Suprapubic skin (tissue), 4 donors: ENCODE measurements at regions not wholly inside any gene's neighbourhood (a gene's known extent, or its start where the extent isn't known, plus 50 kb on each side); places are given as distances from the start of the nearest gene placed in this dataset.
"Not testable (repeated sequence)": the region's sequence is repeated elsewhere in the genome, so short reads cannot be mapped to it uniquely, and the experiment has no call there.

Source experiments
- DNase-seq, 2 donors: peaks; one replicate each; pipeline ENCODE4 v3.0.0-alpha.2; 2019; ENCODE audit warnings: low spot score in 2 of 2
- H3K27ac ChIP-seq: fragments of 200-600 bp; sonication (generic); one replicate; pipeline ENCODE4 v1.5.1; 2019
- H3K27me3 ChIP-seq: fragments of 200-600 bp; sonication (generic); one replicate; pipeline ENCODE4 v1.5.1; 2019
- H3K36me3 ChIP-seq: fragments of 200-600 bp; sonication (generic); one replicate; pipeline ENCODE4 v1.5.1; 2019
- H3K4me1 ChIP-seq: fragments of 200-600 bp; sonication (generic); one replicate; pipeline ENCODE4 v1.5.1; 2019
- H3K4me3 ChIP-seq: fragments of 200-600 bp; sonication (generic); one replicate; pipeline ENCODE4 v1.5.1; 2019; ENCODE audit warnings: mild to moderate bottlenecking
- H3K9me3 ChIP-seq: fragments of 200-600 bp; sonication (generic); one replicate; pipeline ENCODE4 v1.5.1; 2019
- CTCF ChIP-seq, 2 donors: fragments of 200-600 bp in 1 of 2; fragments of 450-650 bp in 1 of 2; sonication (generic) in 1 of 2; IDR thresholded peaks; one replicate each; pipeline ENCODE4 v1.5.1; 2016 to 2019; ENCODE audit warnings: antibody characterized with exemption in 2 of 2, mild to moderate bottlenecking in 1 of 2, moderate library complexity in 1 of 2
- EP300 ChIP-seq: sonication (generic); formaldehyde crosslinking; IDR thresholded peaks from one replicate; pipeline ENCODE4 v1.6.1; 2017; ENCODE audit warnings: antibody characterized with exemption
- POLR2A ChIP-seq, 2 donors: fragments of 450-650 bp; IDR thresholded peaks; one replicate each; pipeline ENCODE4 v1.6.1; 2017; ENCODE audit warnings: antibody characterized with exemption in 2 of 2, mild to moderate bottlenecking in 2 of 2, moderate library complexity in 2 of 2
- POLR2AphosphoS5 ChIP-seq, 3 donors: sonication (generic); formaldehyde crosslinking; IDR thresholded peaks; one replicate each; pipeline ENCODE4 v1.6.1; 2017; ENCODE audit warnings: antibody characterized with exemption in 3 of 3
- WGBS: methylation state at CpG from one replicate; pipeline ENCODE4 v1.1.5; 2018; 5-methylcytosine and 5-hydroxymethylcytosine counted together

GRCh38 chr2:129831018-129831417, 148.4 kb upstream of the RAB6C start:
- Histone ChIP-seq H3K9me3 (no peaks in the 10 kb centered on the region), H3K27ac (no peak overlapping the region), H3K4me1 (no peaks in the 10 kb centered on the region), H3K27me3 (no peaks in the 10 kb centered on the region), H3K36me3 (no peaks in the 10 kb centered on the region), H3K4me3 (no peak overlapping the region)
- WGBS, result 98% methylated on average over 2 of the region's 2 CpGs
- TF ChIP-seq EP300 (no peak), POLR2AphosphoS5 (IDR thresholded peaks at IDR 0.05) (no peak), CTCF (IDR thresholded peaks at IDR 0.05) (no peak), POLR2A (IDR thresholded peaks at IDR 0.05) (no peak)
- no peak for DNase-seq

- not testable (repeated sequence) for H3K27ac ChIP-seq, DNase-seq, H3K9me3 ChIP-seq, H3K4me1 ChIP-seq, H3K27me3 ChIP-seq, H3K4me3 ChIP-seq, H3K36me3 ChIP-seq
- 96% methylated on average over 5 of the region's 20 CpGs for WGBS
Measured at GRCh38 chr2:129833465-129833864, 146.0 kb upstream of the RAB6C start.

GRCh38 chr2:129847043-129847442, 132.4 kb upstream of the RAB6C start:
- no peak overlapping the region for H3K27ac ChIP-seq
- WGBS, result 78% methylated on average over 1 of the region's 1 CpG
- H3K4me3 ChIP-seq, result no peak overlapping the region
- no peak for TF ChIP-seq EP300
- TF ChIP-seq POLR2AphosphoS5 (IDR thresholded peaks at IDR 0.05), result no peak
- TF ChIP-seq POLR2A (IDR thresholded peaks at IDR 0.05), result no peak
- TF ChIP-seq CTCF (IDR thresholded peaks at IDR 0.05), result no peak
- no peak for DNase-seq
- no peaks in the 10 kb centered on the region for H3K27me3 ChIP-seq
- H3K36me3 ChIP-seq, result no peaks in the 10 kb centered on the region
- H3K4me1 ChIP-seq, result no peaks in the 10 kb centered on the region
- no peaks in the 10 kb centered on the region for H3K9me3 ChIP-seq

GRCh38 chr2:129849559-129850160, 129.8 kb upstream of the RAB6C start:
- WGBS, result 20% methylated on average over 6 of the region's 6 CpGs
- Histone ChIP-seq H3K4me1 (no peaks in the 10 kb centered on the region), H3K36me3 (no peaks in the 10 kb centered on the region), H3K4me3 (no peak overlapping the region), H3K27me3 (no peaks in the 10 kb centered on the region), H3K9me3 (no peaks in the 10 kb centered on the region), H3K27ac (no peak overlapping the region)
- no peak for DNase-seq
- TF ChIP-seq CTCF (IDR thresholded peaks at IDR 0.05) (peak; percentile 53 to 59), POLR2AphosphoS5 (IDR thresholded peaks at IDR 0.05) (no peak)

GRCh38 chr2:129857200-129857599, 122.3 kb upstream of the RAB6C start:
- DNase-seq, result peak in 1 of 2 donors; percentile 74
- TF ChIP-seq EP300, result no peak
- H3K4me1 ChIP-seq, result no peaks in the 10 kb centered on the region
- no peaks in the 10 kb centered on the region for H3K36me3 ChIP-seq
- no peak overlapping the region for H3K4me3 ChIP-seq
- H3K9me3 ChIP-seq, result no peaks in the 10 kb centered on the region
- 56% methylated on average over 4 of the region's 4 CpGs for WGBS
- no peak overlapping the region for H3K27ac ChIP-seq
- no peaks in the 10 kb centered on the region for H3K27me3 ChIP-seq

GRCh38 chr2:129859175-129859574, 120.3 kb upstream of the RAB6C start:
- WGBS, result 64% methylated on average over 9 of the region's 9 CpGs
- no peaks in the 10 kb centered on the region for H3K9me3 ChIP-seq
- DNase-seq, result no peak
- H3K4me1 ChIP-seq, result no peaks in the 10 kb centered on the region
- H3K27ac ChIP-seq, result no peak overlapping the region
- TF ChIP-seq CTCF (IDR thresholded peaks at IDR 0.05), result no peak
- TF ChIP-seq POLR2AphosphoS5 (IDR thresholded peaks at IDR 0.05), result no peak
- no peak for TF ChIP-seq EP300
- TF ChIP-seq POLR2A (IDR thresholded peaks at IDR 0.05), result no peak
- H3K36me3 ChIP-seq, result no peaks in the 10 kb centered on the region
- H3K27me3 ChIP-seq, result no peaks in the 10 kb centered on the region
- H3K4me3 ChIP-seq, result no peak overlapping the region
